ENCODE measurements at regions not wholly inside any gene's neighbourhood (a gene's known extent, or its start where the extent isn't known, plus 50 kb on each side); places are given as distances from the start of the nearest gene placed in this dataset.

DNA sequence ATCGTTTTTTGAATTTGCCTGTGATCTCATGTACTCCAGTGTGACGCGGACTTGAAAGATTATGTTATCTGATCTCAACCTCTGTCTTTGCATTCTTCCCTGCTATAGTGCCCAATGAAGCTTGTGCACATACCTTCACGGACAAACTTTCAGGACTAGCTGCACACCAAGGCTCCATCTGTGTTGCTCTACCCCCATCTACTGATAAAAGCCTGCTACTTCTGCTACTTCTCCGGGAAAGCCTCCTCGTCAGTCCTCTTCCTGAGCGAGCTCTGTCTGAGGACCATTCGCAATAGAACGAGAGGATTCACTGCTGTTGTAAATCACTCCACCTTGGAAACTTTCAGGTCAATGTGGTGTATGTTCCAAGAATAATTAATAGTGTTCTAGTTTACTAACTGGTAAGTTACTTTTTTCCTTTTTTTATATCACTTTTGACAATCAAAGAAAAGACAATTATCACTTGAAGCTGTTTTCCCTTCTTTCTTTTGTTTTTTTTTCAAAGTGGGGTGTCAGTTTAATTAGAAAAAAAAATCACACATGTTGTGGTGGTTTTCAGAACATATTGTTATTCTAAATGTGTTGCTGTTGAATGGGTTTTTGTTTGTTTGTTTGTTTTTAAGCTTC lies 217.6 kb downstream of the ARRDC4 start:
- ChIA-PET POLR2A (interaction anchor here (0.6 to 1.4 kb wide), 7 partner anchors 13 to 1276 kb away, joined by 3 to 7 read pairs (median 3); no protein-coding TSS in a partner anchor), CTCF (interaction anchor here (0.5 to 13.5 kb wide), 63 partner anchors 9 to 1106 kb away, joined by 3 to 158 read pairs (median 4); no protein-coding TSS in a partner anchor)
- intact Hi-C loops (cut with micrococcal nuclease): loop anchor here (1.0 to 10.0 kb wide), 7 partner anchors 93 to 421 kb away; partner anchors contain the start of gene ARRDC4
- no peaks in the 10 kb centered on the region for H3K9me3 Mint-ChIP-seq (ENCODE audit: unreplicated experiment)
- BruUV-seq (replicated peaks): no TSS peak
- no peak overlapping the region for H3K27ac Mint-ChIP-seq (ENCODE audit: low read depth, unreplicated experiment)
- DNase-seq (ENCODE audit: unreplicated experiment): peak; percentile 78
- H3K4me3 Mint-ChIP-seq (ENCODE audit: unreplicated experiment): no peak overlapping the region
- TF ChIP-seq, protein P1, sequence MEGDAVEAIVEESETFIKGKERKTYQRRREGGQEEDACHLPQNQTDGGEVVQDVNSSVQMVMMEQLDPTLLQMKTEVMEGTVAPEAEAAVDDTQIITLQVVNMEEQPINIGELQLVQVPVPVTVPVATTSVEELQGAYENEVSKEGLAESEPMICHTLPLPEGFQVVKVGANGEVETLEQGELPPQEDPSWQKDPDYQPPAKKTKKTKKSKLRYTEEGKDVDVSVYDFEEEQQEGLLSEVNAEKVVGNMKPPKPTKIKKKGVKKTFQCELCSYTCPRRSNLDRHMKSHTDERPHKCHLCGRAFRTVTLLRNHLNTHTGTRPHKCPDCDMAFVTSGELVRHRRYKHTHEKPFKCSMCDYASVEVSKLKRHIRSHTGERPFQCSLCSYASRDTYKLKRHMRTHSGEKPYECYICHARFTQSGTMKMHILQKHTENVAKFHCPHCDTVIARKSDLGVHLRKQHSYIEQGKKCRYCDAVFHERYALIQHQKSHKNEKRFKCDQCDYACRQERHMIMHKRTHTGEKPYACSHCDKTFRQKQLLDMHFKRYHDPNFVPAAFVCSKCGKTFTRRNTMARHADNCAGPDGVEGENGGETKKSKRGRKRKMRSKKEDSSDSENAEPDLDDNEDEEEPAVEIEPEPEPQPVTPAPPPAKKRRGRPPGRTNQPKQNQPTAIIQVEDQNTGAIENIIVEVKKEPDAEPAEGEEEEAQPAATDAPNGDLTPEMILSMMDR (IDR thresholded peaks at IDR 0.05; ENCODE audit: unreplicated experiment): peak; percentile 93
- H3K36me3 Mint-ChIP-seq (ENCODE audit: insufficient read depth, unreplicated experiment): no peaks in the 10 kb centered on the region
- H3K4me1 Mint-ChIP-seq (ENCODE audit: insufficient read depth, unreplicated experiment): peaks cover 6% of the 10 kb centered on the region
- no peaks in the 10 kb centered on the region for H3K27me3 Mint-ChIP-seq (ENCODE audit: insufficient read depth, unreplicated experiment)

DNA sequence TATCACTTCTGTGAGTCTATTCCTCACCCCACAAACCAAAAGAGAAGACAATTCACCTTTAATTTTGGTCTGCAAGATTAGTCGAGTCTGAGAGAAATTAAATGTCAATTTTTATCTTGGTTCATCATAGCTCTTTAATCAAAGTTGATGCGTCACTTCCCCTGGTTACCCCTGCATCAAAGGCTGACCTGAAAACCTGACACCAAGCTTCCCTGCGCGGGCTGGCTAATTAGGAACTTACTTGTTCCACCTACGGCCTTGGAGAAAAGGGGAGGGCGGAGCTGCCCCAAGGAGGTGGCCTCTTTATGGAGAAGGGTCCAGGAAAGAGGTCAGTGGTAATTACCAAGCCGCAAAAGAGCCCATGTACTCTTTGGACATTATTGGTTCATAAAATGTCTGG lies 218.4 kb downstream of the ARRDC4 start:
- ChIA-PET CTCF (interaction anchor here (0.6 to 13.5 kb wide), 33 partner anchors 8 to 967 kb away, joined by 3 to 158 read pairs (median 6); no protein-coding TSS in a partner anchor), POLR2A (interaction anchor here (0.6 kb wide), 1 partner anchor 1277 kb away, joined by 3 read pairs; no protein-coding TSS in a partner anchor)
- Mint-ChIP-seq H3K36me3 (ENCODE audit: insufficient read depth, unreplicated experiment) (no peaks in the 10 kb centered on the region), H3K4me3 (ENCODE audit: unreplicated experiment) (no peak overlapping the region), H3K27ac (ENCODE audit: low read depth, unreplicated experiment) (no peak overlapping the region), H3K27me3 (ENCODE audit: insufficient read depth, unreplicated experiment) (no peaks in the 10 kb centered on the region), H3K9me3 (ENCODE audit: unreplicated experiment) (no peaks in the 10 kb centered on the region), H3K4me1 (ENCODE audit: insufficient read depth, unreplicated experiment) (peaks cover 6% of the 10 kb centered on the region)
- TF ChIP-seq, protein P1 (IDR thresholded peaks at IDR 0.05; ENCODE audit: unreplicated experiment): no peak
- no TSS peak for BruUV-seq (replicated peaks)
- intact Hi-C loops (cut with micrococcal nuclease): loop anchor here (1.0 to 10.0 kb wide), 7 partner anchors 94 to 422 kb away; partner anchors contain the start of gene ARRDC4
- DNase-seq (ENCODE audit: unreplicated experiment): no peak

DNA sequence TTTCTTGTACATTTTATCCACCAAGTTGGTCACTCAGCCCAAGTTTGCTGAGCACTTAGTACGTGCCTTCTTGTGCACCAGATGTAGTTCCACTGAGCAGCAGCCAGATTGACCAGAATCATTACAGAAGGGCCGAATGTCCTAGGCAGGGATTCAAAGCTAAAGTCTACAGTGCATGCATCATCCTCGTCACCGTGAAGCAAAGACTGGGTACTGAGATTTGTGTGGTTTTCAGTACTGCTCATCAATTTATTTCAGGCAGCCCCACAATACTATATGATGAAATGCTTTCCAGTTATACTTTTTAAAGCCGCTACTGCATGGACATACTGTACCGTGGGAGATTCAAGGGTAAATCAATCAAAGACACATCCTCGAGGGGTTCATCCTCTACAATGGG lies 227.0 kb downstream of the ARRDC4 start:
- H3K4me1 Mint-ChIP-seq (ENCODE audit: insufficient read depth, unreplicated experiment): no peaks in the 10 kb centered on the region
- H3K27ac Mint-ChIP-seq (ENCODE audit: low read depth, unreplicated experiment): no peak overlapping the region
- no peak for DNase-seq (ENCODE audit: unreplicated experiment)
- H3K27me3 Mint-ChIP-seq (ENCODE audit: insufficient read depth, unreplicated experiment): peaks cover 11% of the 10 kb centered on the region
- no peaks in the 10 kb centered on the region for H3K9me3 Mint-ChIP-seq (ENCODE audit: unreplicated experiment)
- H3K4me3 Mint-ChIP-seq (ENCODE audit: unreplicated experiment): no peak overlapping the region
- intact Hi-C loops (cut with micrococcal nuclease): no loop called here
- H3K36me3 Mint-ChIP-seq (ENCODE audit: insufficient read depth, unreplicated experiment): no peaks in the 10 kb centered on the region
- no TSS peak for BruUV-seq (replicated peaks)
- TF ChIP-seq, protein P1 (IDR thresholded peaks at IDR 0.05; ENCODE audit: unreplicated experiment): no peak
- ChIA-PET CTCF (interaction anchor here (1.2 to 2.4 kb wide), 2 partner anchors 9 to 289 kb away, joined by 8 to 12 read pairs; no protein-coding TSS in a partner anchor), POLR2A (no interaction called here)

DNA sequence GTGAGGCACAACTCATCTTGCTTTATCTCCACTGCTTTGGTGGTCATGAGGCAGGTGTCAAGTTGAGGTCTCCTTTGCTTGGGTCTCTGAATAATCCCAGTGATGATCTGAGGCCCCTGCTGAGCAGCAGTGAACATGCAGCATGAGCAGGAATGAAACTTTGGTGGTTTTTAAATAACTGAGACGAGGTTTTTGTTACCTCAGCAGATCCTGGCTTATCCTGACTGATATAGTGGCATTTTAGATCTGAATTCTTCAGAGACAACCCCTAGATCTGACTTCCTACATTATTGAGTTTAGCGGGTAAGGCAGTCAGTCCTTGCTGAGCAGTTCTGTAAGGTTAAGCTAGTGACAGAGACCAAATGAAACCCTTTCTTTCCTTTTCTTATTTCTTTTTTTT lies 230.4 kb downstream of the ARRDC4 start:
- Mint-ChIP-seq H3K27ac (ENCODE audit: low read depth, unreplicated experiment) (no peak overlapping the region), H3K9me3 (ENCODE audit: unreplicated experiment) (no peaks in the 10 kb centered on the region), H3K4me1 (ENCODE audit: insufficient read depth, unreplicated experiment) (no peaks in the 10 kb centered on the region), H3K36me3 (ENCODE audit: insufficient read depth, unreplicated experiment) (no peaks in the 10 kb centered on the region), H3K4me3 (ENCODE audit: unreplicated experiment) (no peak overlapping the region), H3K27me3 (ENCODE audit: insufficient read depth, unreplicated experiment) (peaks cover 11% of the 10 kb centered on the region)
- no TSS peak for BruUV-seq (replicated peaks)
- ChIA-PET CTCF (interaction anchor here (0.6 kb wide), 1 partner anchor 237 kb away, joined by 3 read pairs; no protein-coding TSS in a partner anchor), POLR2A (no interaction called here)
- intact Hi-C loops (cut with micrococcal nuclease): no loop called here
- no peak for DNase-seq (ENCODE audit: unreplicated experiment)
- TF ChIP-seq, protein P1 (IDR thresholded peaks at IDR 0.05; ENCODE audit: unreplicated experiment): no peak
